GM12892 (cell line): ENCODE measurements at regions not wholly inside any gene's neighbourhood (a gene's known extent, or its start where the extent isn't known, plus 50 kb on each side); places are given as distances from the start of the nearest gene placed in this dataset.
"Not testable (repeated sequence)": the region's sequence is repeated elsewhere in the genome, so short reads cannot be mapped to it uniquely, and the experiment has no call there.

Experiments used
- POLR2A ChIP-seq: IDR thresholded peaks from 2 replicates; pipeline ENCODE4 v1.6.1; 2011; ENCODE audit warnings: low read depth, low read length, control low read depth
- POLR2AphosphoS5 ChIP-seq: IDR thresholded peaks from 2 replicates; pipeline ENCODE4 v1.6.1; 2011; ENCODE audit warnings: low read depth, low read length, control low read depth
- TAF1 ChIP-seq: IDR thresholded peaks from 2 replicates; pipeline ENCODE4 v1.6.1; 2011; ENCODE audit warnings: low read depth, mild to moderate bottlenecking, control low read depth, low read length, borderline replicate concordance

GRCh38 chr21:10346933-10347615 is 174.3 kb upstream of the TPTE start:
- not testable (repeated sequence) for TF ChIP-seq POLR2A, POLR2AphosphoS5, TAF1
